Sigmoid colon (tissue), 6 donors: ENCODE measurements at regions not wholly inside any gene's neighbourhood (a gene's known extent, or its start where the extent isn't known, plus 50 kb on each side); places are given as distances from the start of the nearest gene placed in this dataset.
"Not testable (repeated sequence)": the region's sequence is repeated elsewhere in the genome, so short reads cannot be mapped to it uniquely, and the experiment has no call there.

Experiments used
- DNase-seq: peaks from one replicate; pipeline ENCODE4 v3.0.0-alpha.2; 2019
- H3K27ac ChIP-seq, 4 donors: fragments of 200-600 bp; sonication (generic); one replicate each; pipeline ENCODE4 v1.5.1; 2016 to 2019; ENCODE audit warnings: mild to moderate bottlenecking in 1 of 4
- H3K27me3 ChIP-seq, 3 donors: fragments of 200-600 bp; sonication (generic); one replicate each; pipeline ENCODE4 v1.5.1; 2019; ENCODE audit warnings: mild to moderate bottlenecking in 1 of 3
- H3K36me3 ChIP-seq, 4 donors: fragments of 200-600 bp; sonication (generic); one replicate each; pipeline ENCODE4 v1.5.1; 2016 to 2019
- H3K4me1 ChIP-seq, 4 donors: fragments of 200-600 bp; sonication (generic); one replicate each; pipeline ENCODE4 v1.5.1; 2017 to 2019
- H3K4me3 ChIP-seq, 4 donors: fragments of 200-600 bp; sonication (generic); one replicate each; pipeline ENCODE4 v1.5.1; 2017 to 2019; ENCODE audit warnings: mild to moderate bottlenecking in 2 of 4, moderate library complexity in 1 of 4
- H3K9me3 ChIP-seq, 4 donors: fragments of 200-600 bp in 3 of 4; sonication (generic) in 3 of 4; one replicate each; pipeline versions ENCODE4 v1.5.1 to v1.6.1; 2013 to 2019
- EP300 ChIP-seq, 4 donors: sonication (generic); formaldehyde crosslinking; IDR thresholded peaks; one replicate each; pipeline ENCODE4 v1.6.1; 2017; ENCODE audit warnings: antibody characterized with exemption in 4 of 4
- POLR2A ChIP-seq, 2 donors: fragments of 450-650 bp; IDR thresholded peaks; one replicate each; pipeline ENCODE4 v1.6.1; 2016; ENCODE audit warnings: antibody characterized with exemption in 2 of 2, mild to moderate bottlenecking in 2 of 2, moderate library complexity in 2 of 2
- POLR2AphosphoS5 ChIP-seq, 4 donors: sonication (generic); formaldehyde crosslinking; IDR thresholded peaks; one replicate each; pipeline ENCODE4 v1.6.1; 2017; ENCODE audit warnings: antibody characterized with exemption in 4 of 4
- WGBS, 2 donors: extraction: QIAGEN DNeasy Blood & Tissue Kit; methylation state at CpG; one replicate each; pipeline ENCODE4 v1.1.7; 2013; 5-methylcytosine and 5-hydroxymethylcytosine counted together
- intact Hi-C: fragments of 100-400 bp; cut with DNase I; formaldehyde crosslinking; loops from one replicate; pipeline ENCODE4 v1.15.1; 2023
- TF ChIP-seq, protein P1 (sequence below), 4 experiments: fragments of 450-650 bp in 3 of 4; fragments of 200-600 bp in 1 of 4; IDR thresholded peaks; one replicate each; pipeline ENCODE4 v1.5.1; 2016 to 2019; ENCODE audit warnings: antibody characterized with exemption in 4 of 4, mild to moderate bottlenecking in 3 of 4, moderate library complexity in 2 of 4
- donor health status: healthy with polysubstance abuse.
- donor health status: healthy.

GRCh38 chr12:105681341-105681740 lies 350.9 kb downstream of the C12orf75 start:
- Histone ChIP-seq H3K27ac (no peak overlapping the region), H3K27me3 (no peaks in the 10 kb centered on the region), H3K4me1 (peaks cover 0 to 10% (median 3%) of the 10 kb centered on the region in 4 donors), H3K4me3 (no peak overlapping the region), H3K9me3 (no peaks in the 10 kb centered on the region), H3K36me3 (no peaks in the 10 kb centered on the region)
- TF ChIP-seq POLR2AphosphoS5 (IDR thresholded peaks at IDR 0.05) (no peak), POLR2A (IDR thresholded peaks at IDR 0.05) (no peak), EP300 (IDR thresholded peaks at IDR 0.05) (no peak)
- TF ChIP-seq, protein P1, sequence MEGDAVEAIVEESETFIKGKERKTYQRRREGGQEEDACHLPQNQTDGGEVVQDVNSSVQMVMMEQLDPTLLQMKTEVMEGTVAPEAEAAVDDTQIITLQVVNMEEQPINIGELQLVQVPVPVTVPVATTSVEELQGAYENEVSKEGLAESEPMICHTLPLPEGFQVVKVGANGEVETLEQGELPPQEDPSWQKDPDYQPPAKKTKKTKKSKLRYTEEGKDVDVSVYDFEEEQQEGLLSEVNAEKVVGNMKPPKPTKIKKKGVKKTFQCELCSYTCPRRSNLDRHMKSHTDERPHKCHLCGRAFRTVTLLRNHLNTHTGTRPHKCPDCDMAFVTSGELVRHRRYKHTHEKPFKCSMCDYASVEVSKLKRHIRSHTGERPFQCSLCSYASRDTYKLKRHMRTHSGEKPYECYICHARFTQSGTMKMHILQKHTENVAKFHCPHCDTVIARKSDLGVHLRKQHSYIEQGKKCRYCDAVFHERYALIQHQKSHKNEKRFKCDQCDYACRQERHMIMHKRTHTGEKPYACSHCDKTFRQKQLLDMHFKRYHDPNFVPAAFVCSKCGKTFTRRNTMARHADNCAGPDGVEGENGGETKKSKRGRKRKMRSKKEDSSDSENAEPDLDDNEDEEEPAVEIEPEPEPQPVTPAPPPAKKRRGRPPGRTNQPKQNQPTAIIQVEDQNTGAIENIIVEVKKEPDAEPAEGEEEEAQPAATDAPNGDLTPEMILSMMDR (IDR thresholded peaks at IDR 0.05): no peak
- WGBS, 2 donors: 95 to 97% methylated on average over 2 of the region's 2 CpGs
- DNase-seq: no peak
- intact Hi-C loops: no loop called here

DNA sequence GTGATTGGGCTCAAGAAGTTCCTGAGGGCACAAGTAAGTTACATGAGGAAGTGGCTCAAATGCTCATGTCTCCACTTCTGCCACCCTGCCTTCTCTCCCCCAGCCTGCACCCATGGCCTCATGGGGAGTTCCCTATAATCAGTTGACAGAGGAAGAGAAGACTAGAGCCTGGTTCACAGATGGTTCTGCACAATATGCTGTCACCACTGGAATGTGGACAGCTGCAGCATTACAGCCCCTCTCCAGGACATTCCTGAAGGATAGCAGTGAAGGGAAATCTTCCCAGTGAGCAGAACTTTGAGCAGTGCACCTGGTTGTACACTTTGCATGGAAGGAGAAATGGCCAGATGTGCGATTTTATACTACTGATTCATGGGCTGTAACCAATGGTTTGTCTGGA lies 352.3 kb downstream of the C12orf75 start:
- DNase-seq, H3K9me3 ChIP-seq, intact Hi-C loops, H3K27me3 ChIP-seq, H3K27ac ChIP-seq, H3K4me1 ChIP-seq, H3K4me3 ChIP-seq, H3K36me3 ChIP-seq: not testable (repeated sequence)
- 73 to 81% methylated on average over 1 of the region's 1 CpG for WGBS, 2 donors

DNA sequence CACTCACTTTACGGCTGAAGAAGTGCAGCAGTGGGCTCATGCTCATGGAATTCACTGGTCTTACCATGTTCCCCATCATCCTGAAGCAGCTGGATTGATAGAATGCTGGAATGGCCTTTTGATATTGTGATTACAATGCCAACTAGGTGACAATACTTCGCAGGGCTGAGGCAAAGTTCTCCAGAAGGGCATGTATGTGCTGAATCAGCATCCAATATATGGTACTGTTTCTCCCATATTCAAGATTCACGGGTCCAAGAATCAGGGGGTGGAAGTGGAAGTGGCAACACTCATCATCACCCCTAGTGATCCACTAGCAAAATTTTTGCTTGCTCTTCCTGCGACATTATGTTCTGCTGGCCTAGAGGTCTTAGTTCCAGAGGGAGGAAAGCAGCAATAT lies 353.3 kb downstream of the C12orf75 start:
- WGBS, 2 donors: 91 to 94% methylated on average over 4 of the region's 4 CpGs
- H3K4me1 ChIP-seq, H3K36me3 ChIP-seq, H3K27ac ChIP-seq, H3K4me3 ChIP-seq, DNase-seq, H3K9me3 ChIP-seq, intact Hi-C loops, H3K27me3 ChIP-seq: not testable (repeated sequence)

GRCh38 chr12:105698075-105698474 lies 367.6 kb downstream of the C12orf75 start:
- no peaks in the 10 kb centered on the region for H3K9me3 ChIP-seq
- no peak overlapping the region for H3K27ac ChIP-seq
- WGBS, 2 donors: 68 to 80% methylated on average over 3 of the region's 3 CpGs
- TF ChIP-seq, protein P1 (IDR thresholded peaks at IDR 0.05): no peak
- no peak for TF ChIP-seq EP300 (IDR thresholded peaks at IDR 0.05)
- no peak for TF ChIP-seq POLR2AphosphoS5 (IDR thresholded peaks at IDR 0.05)
- no peak for TF ChIP-seq POLR2A (IDR thresholded peaks at IDR 0.05)
- H3K4me1 ChIP-seq: no peaks in the 10 kb centered on the region
- intact Hi-C loops: no loop called here
- H3K36me3 ChIP-seq: no peaks in the 10 kb centered on the region
- H3K4me3 ChIP-seq: no peak overlapping the region
- H3K27me3 ChIP-seq: no peaks in the 10 kb centered on the region
- DNase-seq: no peak

- TF ChIP-seq EP300 (IDR thresholded peaks at IDR 0.05): no peak
- TF ChIP-seq, protein P1 (IDR thresholded peaks at IDR 0.05): no peak
- no peak for TF ChIP-seq POLR2AphosphoS5 (IDR thresholded peaks at IDR 0.05)
- TF ChIP-seq POLR2A (IDR thresholded peaks at IDR 0.05): no peak
- Histone ChIP-seq H3K4me3 (no peak overlapping the region), H3K36me3 (no peaks in the 10 kb centered on the region), H3K27ac (no peak overlapping the region), H3K4me1 (no peaks in the 10 kb centered on the region), H3K27me3 (no peaks in the 10 kb centered on the region), H3K9me3 (no peaks in the 10 kb centered on the region)
- intact Hi-C loops: no loop called here
- whole genome bisulfite sequencing, 2 donors: 16 to 70% methylated on average over 1 of the region's 1 CpG
- DNase-seq: no peak
These were observed 368.7 kb downstream of the C12orf75 start for GRCh38 chr12:105699209-105699608.

GRCh38 chr12:105704787-105705186 lies 374.3 kb downstream of the C12orf75 start:
- TF ChIP-seq POLR2A (IDR thresholded peaks at IDR 0.05) (no peak), EP300 (IDR thresholded peaks at IDR 0.05) (no peak), POLR2AphosphoS5 (IDR thresholded peaks at IDR 0.05) (no peak)
- TF ChIP-seq, protein P1 (IDR thresholded peaks at IDR 0.05): no peak
- 15 to 63% methylated on average over 6 of the region's 6 CpGs for WGBS, 2 donors
- H3K27ac ChIP-seq: no peak overlapping the region
- no peaks in the 10 kb centered on the region for H3K4me1 ChIP-seq
- intact Hi-C loops: loop anchor here (5.0 kb wide), 1 partner anchor 518 kb away; no protein-coding TSS in a partner anchor
- H3K36me3 ChIP-seq: no peaks in the 10 kb centered on the region
- H3K27me3 ChIP-seq: no peaks in the 10 kb centered on the region
- DNase-seq: no peak
- no peaks in the 10 kb centered on the region for H3K9me3 ChIP-seq
- H3K4me3 ChIP-seq: no peak overlapping the region
